SK-N-SH (cell line): ENCODE measurements at regions not wholly inside any gene's neighbourhood (a gene's known extent, or its start where the extent isn't known, plus 50 kb on each side); places are given as distances from the start of the nearest gene placed in this dataset.

ENCODE experiments used
- CTCF ChIA-PET: fragments of 300-600, 350-600 bp; formaldehyde crosslinking; extraction: SDS; loops from one replicate; lab custom pipeline; 2021; lab: Yijun Ruan, JAX
- POLR2A ChIA-PET: fragments of 350-600 bp; sonication (Branson Sonifier 250); formaldehyde crosslinking; extraction: SDS; loops from one replicate; lab custom pipeline; 2020; ENCODE audit warnings: antibody characterized with exemption, inconsistent platforms; lab: Yijun Ruan, JAX
- DNase-seq: peaks from one replicate; pipeline ENCODE4 v3.0.0; 2012
- H2AFZ ChIP-seq: fragments of 200-600 bp; sonication (generic); 2 replicates; pipeline ENCODE4 v1.8.1; 2016; ENCODE audit warnings: antibody characterized with exemption, mild to moderate bottlenecking, low read depth
- H3F3A ChIP-seq: fragments of 200-600 bp; sonication (generic); replicated peaks from 2 replicates; pipeline ENCODE3; 2016; ENCODE audit warnings: antibody characterized with exemption, mild to moderate bottlenecking; ENCODE audit not compliant: insufficient read depth
- H3K27ac ChIP-seq, 2 experiments: fragments of 200-500 bp in 1 of 2; fragments of 200-600 bp in 1 of 2; sonication (Bioruptor generic) in 1 of 2; sonication (generic), shearing (Covaris generic) in 1 of 2; 2 replicates each; pipeline versions ENCODE4 v1.5.1 to v1.6.1; 2014 to 2016; ENCODE audit warnings: low read depth in 2 of 2, inconsistent platforms in 1 of 2, low read length in 1 of 2, mild to moderate bottlenecking in 1 of 2, mixed read lengths in 1 of 2
- H3K27me3 ChIP-seq: fragments of 200-600 bp; sonication (generic), shearing (Covaris generic); 2 replicates; pipeline ENCODE4 v1.6.1; 2016; ENCODE audit warnings: mixed run types; ENCODE audit not compliant: insufficient read depth
- H3K36me3 ChIP-seq, 2 experiments: fragments of 200-500 bp in 1 of 2; fragments of 200-600 bp in 1 of 2; sonication (Bioruptor generic) in 1 of 2; sonication (generic) in 1 of 2; replicated peaks in 1 of 2; 2 replicates each; pipeline versions ENCODE3 to v1.5.1; 2014 to 2016; ENCODE audit warnings: low read length in 1 of 2, mild to moderate bottlenecking in 1 of 2; ENCODE audit not compliant: insufficient read depth in 2 of 2, control insufficient read depth in 1 of 2
- H3K4me1 ChIP-seq, 2 experiments: fragments of 200-500 bp in 1 of 2; fragments of 200-600 bp in 1 of 2; sonication (Bioruptor generic) in 1 of 2; sonication (generic), shearing (Covaris generic) in 1 of 2; 2 replicates each; pipeline versions ENCODE4 v1.5.1 to v1.6.1; 2014 to 2016; ENCODE audit warnings: low read depth in 1 of 2, low read length in 1 of 2, mixed run types in 1 of 2; ENCODE audit not compliant: insufficient read depth in 2 of 2, control insufficient read depth in 1 of 2
- H3K4me2 ChIP-seq: fragments of 200-600 bp; sonication (generic), shearing (Covaris generic); 2 replicates; pipeline ENCODE4 v1.6.1; 2017; ENCODE audit warnings: mixed run types
- H3K4me3 ChIP-seq, 2 experiments: fragments of 200-500 bp in 1 of 2; fragments of 200-600 bp in 1 of 2; sonication (Bioruptor generic) in 1 of 2; sonication (generic), shearing (Covaris generic) in 1 of 2; 2 replicates each; pipeline versions ENCODE4 v1.5.1 to v1.8.1; 2014 to 2016; ENCODE audit warnings: low read depth in 2 of 2, inconsistent platforms in 1 of 2, low read length in 1 of 2, mild to moderate bottlenecking in 1 of 2, mixed read lengths in 1 of 2, moderate library complexity in 1 of 2
- H3K79me2 ChIP-seq: fragments of 200-600 bp; sonication (generic); 2 replicates; pipeline ENCODE4 v1.8.1; 2017; ENCODE audit warnings: mild to moderate bottlenecking; ENCODE audit not compliant: insufficient read depth
- H3K9ac ChIP-seq: fragments of 200-600 bp; sonication (generic); 2 replicates; pipeline ENCODE4 v1.6.1; 2017; ENCODE audit warnings: mixed run types
- H3K9me2 ChIP-seq: fragments of 200-600 bp; sonication (generic); 2 replicates; pipeline ENCODE4 v1.6.1; 2017; ENCODE audit warnings: mixed run types
- H3K9me3 ChIP-seq: fragments of 200-600 bp; sonication (generic); 2 replicates; pipeline ENCODE4 v1.6.1; 2017; ENCODE audit warnings: mixed run types, mild to moderate bottlenecking, moderate library complexity
- H4K20me1 ChIP-seq: fragments of 200-600 bp; sonication (generic); 2 replicates; pipeline ENCODE4 v1.6.1; 2017; ENCODE audit warnings: mild to moderate bottlenecking, mixed run types; ENCODE audit not compliant: insufficient read depth
- ELF1 ChIP-seq: IDR thresholded peaks from 2 replicates; pipeline ENCODE4 v1.4.0; 2012
- GABPA ChIP-seq: IDR thresholded peaks from 2 replicates; pipeline ENCODE4 v1.4.0; 2012; ENCODE audit warnings: low read depth, mild to moderate bottlenecking
- MEF2A ChIP-seq: IDR thresholded peaks from 2 replicates; pipeline ENCODE4 v1.4.0; 2012; ENCODE audit warnings: low read depth, borderline replicate concordance
- MXI1 ChIP-seq: IDR thresholded peaks from 2 replicates; pipeline ENCODE4 v1.6.1; 2012; ENCODE audit warnings: mild to moderate bottlenecking, low read depth, low read length, improper control_type of control experiment
- NRF1 ChIP-seq: IDR thresholded peaks from 2 replicates; pipeline ENCODE4 v1.6.1; 2012; ENCODE audit warnings: low read depth, mild to moderate bottlenecking, low read length
- POLR2AphosphoS5 ChIP-seq: IDR thresholded peaks from 2 replicates; pipeline ENCODE4 v1.6.1; 2012; ENCODE audit warnings: low read depth, low read length
- SMC3 ChIP-seq: IDR thresholded peaks from 2 replicates; pipeline ENCODE4 v1.6.1; 2012; ENCODE audit warnings: low read depth, low read length, improper control_type of control experiment
- WGBS: methylation state at CpG from one replicate; pipeline ENCODE4 v1.1.6; 2017; ENCODE audit warnings: low lambda C conversion rate; 5-methylcytosine and 5-hydroxymethylcytosine counted together

- DNase-seq, result no peak
- CTCF ChIA-PET, result no interaction called here
- H4K20me1 ChIP-seq, result no peaks in the 10 kb centered on the region
- H3K79me2 ChIP-seq, result no peaks in the 10 kb centered on the region
- no peaks in the 10 kb centered on the region; a peak in 1 of 4 replicates for H3K4me1 ChIP-seq
- 52% methylated on average over 2 of the region's 2 CpGs for WGBS
- no peaks in the 10 kb centered on the region for H3F3A ChIP-seq
- H3K9me2 ChIP-seq, result no peaks in the 10 kb centered on the region
- H3K4me3 ChIP-seq, result no peak overlapping the region
- no peaks in the 10 kb centered on the region for H3K36me3 ChIP-seq
- H3K9ac ChIP-seq, result no peak overlapping the region
- H3K27ac ChIP-seq, result no peak overlapping the region
- no peak overlapping the region for H3K4me2 ChIP-seq
- TF ChIP-seq MXI1 (peak; percentile 35; the same call in 1 of the 2 replicates), ELF1 (no peak)
- H2AFZ ChIP-seq, result no peak overlapping the region
- no peaks in the 10 kb centered on the region for H3K9me3 ChIP-seq
- H3K27me3 ChIP-seq, result no peaks in the 10 kb centered on the region
- POLR2A ChIA-PET, result no interaction called here
Measured at GRCh38 chr3:95272781-95273180, 1209.9 kb downstream of the NSUN3 start.

- Histone ChIP-seq H3K9me2 (no peaks in the 10 kb centered on the region), H3F3A (no peaks in the 10 kb centered on the region), H2AFZ (no peak overlapping the region), H3K27me3 (no peaks in the 10 kb centered on the region), H4K20me1 (no peaks in the 10 kb centered on the region), H3K27ac (no peak overlapping the region), H3K36me3 (no peaks in the 10 kb centered on the region)
- CTCF ChIA-PET, result no interaction called here
- TF ChIP-seq GABPA (no peak), POLR2AphosphoS5 (no peak)
- TF ChIP-seq, all 33 proteins: peak for 0
- no peaks in the 10 kb centered on the region for H3K9me3 ChIP-seq
- no peaks in the 10 kb centered on the region for H3K79me2 ChIP-seq
- POLR2A ChIA-PET, result no interaction called here
- peaks cover 0 to 6% of the 10 kb centered on the region in 2 experiments; a peak in 1 of 4 replicates for H3K4me1 ChIP-seq
- H3K4me3 ChIP-seq, result no peak overlapping the region
- no peak overlapping the region for H3K9ac ChIP-seq
- DNase-seq, result no peak
- no peak overlapping the region for H3K4me2 ChIP-seq
- 28% methylated on average over 3 of the region's 3 CpGs for WGBS
Measured at GRCh38 chr3:95277613-95278012, 1214.8 kb downstream of the NSUN3 start.

- ChIA-PET POLR2A (no interaction called here), CTCF (no interaction called here)
- Histone ChIP-seq H3K27ac (peak overlapping the region in 1 of 2 experiments; percentile 47; a peak in 2 of 4 replicates), H3K27me3 (no peaks in the 10 kb centered on the region), H3K36me3 (no peaks in the 10 kb centered on the region), H3K4me3 (no peak overlapping the region), H3K9me3 (no peaks in the 10 kb centered on the region), H3F3A (no peaks in the 10 kb centered on the region), H3K4me2 (peak overlapping the region; percentile 20; the same call in 1 of the 2 replicates), H2AFZ (peak overlapping the region; percentile 51; the same call in 1 of the 2 replicates), H3K9me2 (no peaks in the 10 kb centered on the region), H3K9ac (no peak overlapping the region), H3K79me2 (no peaks in the 10 kb centered on the region), H4K20me1 (no peaks in the 10 kb centered on the region), H3K4me1 (peaks cover 0 to 6% of the 10 kb centered on the region in 2 experiments; a peak in 1 of 4 replicates)
- TF ChIP-seq NRF1, result no peak
- TF ChIP-seq SMC3, result no peak
- TF ChIP-seq MEF2A, result no peak
- DNase-seq, result no peak
- 33% methylated on average over 3 of the region's 3 CpGs for WGBS
Measured at GRCh38 chr3:95280711-95281352, 1218.0 kb downstream of the NSUN3 start.
